Testis (tissue), 2 donors: ENCODE measurements at regions not wholly inside any gene's neighbourhood (a gene's known extent, or its start where the extent isn't known, plus 50 kb on each side); places are given as distances from the start of the nearest gene placed in this dataset.

ENCODE experiments used
- DNase-seq: peaks from one replicate; pipeline ENCODE4 v3.0.0-alpha.2; 2019
- H3K27ac ChIP-seq, 2 donors: fragments of 200-600 bp; sonication (generic); one replicate each; pipeline ENCODE4 v1.5.1; 2019
- H3K27me3 ChIP-seq: fragments of 200-600 bp; sonication (generic); one replicate; pipeline ENCODE4 v1.5.1; 2019
- H3K36me3 ChIP-seq: fragments of 200-600 bp; sonication (generic); one replicate; pipeline ENCODE4 v1.5.1; 2017; ENCODE audit warnings: low read depth; ENCODE audit errors: missing control alignments
- H3K4me1 ChIP-seq: fragments of 200-600 bp; sonication (generic); one replicate; pipeline ENCODE4 v1.5.1; 2019
- H3K4me3 ChIP-seq, 2 donors: fragments of 200-600 bp; sonication (generic); one replicate each; pipeline ENCODE4 v1.5.1; 2017 to 2019
- H3K9me3 ChIP-seq: fragments of 200-600 bp; sonication (generic); one replicate; pipeline ENCODE4 v1.5.1; 2017
- POLR2A ChIP-seq: fragments of 450-650 bp; IDR thresholded peaks from one replicate; pipeline ENCODE4 v1.6.1; 2017; ENCODE audit warnings: antibody characterized with exemption, mild to moderate bottlenecking, moderate library complexity
- WGBS, 2 donors: methylation state at CpG; one replicate each; pipeline ENCODE4 v1.1.5; 2018; 5-methylcytosine and 5-hydroxymethylcytosine counted together
- intact Hi-C: fragments of 100-400 bp; cut with DNase I; formaldehyde crosslinking; loops from one replicate; pipeline ENCODE4 v1.15.1; 2023; ENCODE audit warnings: low total_unique reads
- TF ChIP-seq, protein P1 (sequence below), 3 experiments: fragments of 450-650 bp in 2 of 3; fragments of 200-600 bp in 1 of 3; sonication (generic) in 1 of 3; IDR thresholded peaks; one replicate each; pipeline ENCODE4 v1.5.1; 2016 to 2019; ENCODE audit warnings: antibody characterized with exemption in 3 of 3, mild to moderate bottlenecking in 2 of 3, moderate library complexity in 1 of 3

DNA sequence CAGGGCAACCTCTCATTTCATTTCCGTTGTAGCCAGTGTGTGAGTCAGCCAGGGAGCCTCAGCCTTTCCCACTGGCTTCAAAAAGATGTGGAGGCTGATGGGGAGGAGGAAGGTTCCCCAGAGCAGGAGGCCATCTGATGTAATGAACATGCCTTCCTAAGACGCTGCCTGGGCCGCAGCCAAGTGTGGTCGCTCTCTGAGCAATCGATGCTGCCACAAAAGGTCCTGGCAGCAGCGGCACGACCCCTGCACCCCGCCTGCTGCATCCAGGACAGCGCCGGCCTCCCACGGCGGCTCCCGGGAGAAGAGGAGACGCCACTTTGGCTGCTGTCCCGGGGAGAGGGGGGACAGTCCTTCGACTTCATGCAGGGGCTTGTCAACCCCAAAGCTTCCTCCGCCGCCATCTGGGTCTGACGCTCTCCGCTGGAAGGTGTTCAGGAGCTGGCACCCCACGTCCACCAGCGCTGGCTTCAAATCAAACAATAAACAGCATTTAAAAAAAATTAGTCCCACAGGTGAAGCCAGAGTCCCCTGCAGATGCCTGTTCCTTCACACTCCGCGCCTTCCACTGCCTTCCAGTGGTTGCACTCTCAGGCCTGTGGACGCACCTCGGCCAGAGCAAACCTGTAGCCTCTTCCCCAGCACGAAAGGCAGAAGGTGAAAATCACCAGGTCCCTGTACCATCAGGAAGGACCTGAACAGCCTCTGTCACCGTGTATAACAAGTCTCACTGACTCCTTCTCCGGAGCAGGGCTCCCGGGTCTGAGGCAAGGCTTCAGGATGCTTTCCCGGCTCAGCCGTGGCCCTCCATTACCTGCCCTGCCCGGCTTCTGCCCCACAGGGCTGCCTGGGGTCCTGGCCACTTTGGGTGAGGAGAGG is 930.7 kb downstream of the BRD1 start:
- no peak overlapping the region for H3K4me3 ChIP-seq
- H3K27me3 ChIP-seq, result no peaks in the 10 kb centered on the region
- no peaks in the 10 kb centered on the region for H3K36me3 ChIP-seq
- TF ChIP-seq POLR2A, result no peak
- TF ChIP-seq, protein P1, sequence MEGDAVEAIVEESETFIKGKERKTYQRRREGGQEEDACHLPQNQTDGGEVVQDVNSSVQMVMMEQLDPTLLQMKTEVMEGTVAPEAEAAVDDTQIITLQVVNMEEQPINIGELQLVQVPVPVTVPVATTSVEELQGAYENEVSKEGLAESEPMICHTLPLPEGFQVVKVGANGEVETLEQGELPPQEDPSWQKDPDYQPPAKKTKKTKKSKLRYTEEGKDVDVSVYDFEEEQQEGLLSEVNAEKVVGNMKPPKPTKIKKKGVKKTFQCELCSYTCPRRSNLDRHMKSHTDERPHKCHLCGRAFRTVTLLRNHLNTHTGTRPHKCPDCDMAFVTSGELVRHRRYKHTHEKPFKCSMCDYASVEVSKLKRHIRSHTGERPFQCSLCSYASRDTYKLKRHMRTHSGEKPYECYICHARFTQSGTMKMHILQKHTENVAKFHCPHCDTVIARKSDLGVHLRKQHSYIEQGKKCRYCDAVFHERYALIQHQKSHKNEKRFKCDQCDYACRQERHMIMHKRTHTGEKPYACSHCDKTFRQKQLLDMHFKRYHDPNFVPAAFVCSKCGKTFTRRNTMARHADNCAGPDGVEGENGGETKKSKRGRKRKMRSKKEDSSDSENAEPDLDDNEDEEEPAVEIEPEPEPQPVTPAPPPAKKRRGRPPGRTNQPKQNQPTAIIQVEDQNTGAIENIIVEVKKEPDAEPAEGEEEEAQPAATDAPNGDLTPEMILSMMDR (IDR thresholded peaks at IDR 0.05), result no peak
- no peak overlapping the region for H3K27ac ChIP-seq
- 81 to 84% methylated on average over 10 to 25 of the region's 33 CpGs for WGBS, 2 donors
- intact Hi-C loops, result no loop called here
- H3K9me3 ChIP-seq, result no peaks in the 10 kb centered on the region
- DNase-seq, result no peak
- H3K4me1 ChIP-seq, result no peaks in the 10 kb centered on the region

DNA sequence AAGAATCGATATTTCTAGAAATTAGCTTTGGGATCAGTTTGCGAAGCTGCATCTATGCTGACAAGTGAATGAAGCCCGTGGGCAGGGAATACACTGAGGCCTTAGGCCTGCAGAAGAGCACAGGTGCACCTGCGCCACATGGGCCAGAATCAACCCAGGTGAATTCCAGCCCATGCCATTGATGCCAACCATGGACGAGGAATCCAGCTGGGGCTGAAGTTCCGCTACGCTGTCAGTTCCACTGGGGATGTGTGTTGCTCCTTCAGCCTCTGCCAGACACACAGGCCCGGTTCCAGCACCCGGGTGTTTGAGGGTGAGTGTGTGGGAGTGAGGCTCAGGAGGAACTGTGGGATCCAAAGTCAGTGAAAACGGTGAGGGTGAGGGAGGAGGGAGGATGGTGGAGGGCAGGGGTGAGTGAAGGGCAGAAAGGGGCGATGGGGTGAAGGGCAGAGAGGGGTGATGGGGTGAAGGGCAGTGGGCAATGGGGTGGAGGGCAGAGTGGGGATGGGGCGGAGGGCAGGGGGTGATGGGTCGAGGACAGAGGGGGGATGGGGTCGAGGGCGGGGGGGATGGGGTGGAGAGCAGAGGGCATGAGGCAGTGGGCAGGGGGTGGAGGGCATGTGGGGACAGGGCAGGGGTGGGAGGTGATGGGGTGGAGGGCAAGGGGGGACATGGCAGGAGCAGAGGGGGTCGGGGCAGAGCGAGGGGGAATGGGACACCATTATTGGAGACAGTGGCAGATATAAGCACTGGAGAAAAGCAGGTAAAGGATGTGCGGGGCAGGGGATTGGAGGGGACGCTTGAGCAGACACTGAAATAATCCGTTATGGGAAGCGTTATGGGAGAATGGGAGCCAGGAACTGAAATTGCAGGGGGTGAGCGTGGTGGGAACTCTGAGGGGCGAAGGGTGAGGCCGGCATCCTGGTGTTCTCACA is 931.6 kb downstream of the BRD1 start:
- Histone ChIP-seq H3K4me3 (no peak overlapping the region), H3K27ac (no peak overlapping the region), H3K4me1 (no peaks in the 10 kb centered on the region), H3K27me3 (no peaks in the 10 kb centered on the region), H3K36me3 (no peaks in the 10 kb centered on the region), H3K9me3 (no peaks in the 10 kb centered on the region)
- 79 to 80% methylated on average over 21 to 24 of the region's 24 CpGs for WGBS, 2 donors
- no peak for DNase-seq
- intact Hi-C loops, result no loop called here
- TF ChIP-seq, protein P1 (IDR thresholded peaks at IDR 0.05), result no peak
- TF ChIP-seq POLR2A, result no peak

DNA sequence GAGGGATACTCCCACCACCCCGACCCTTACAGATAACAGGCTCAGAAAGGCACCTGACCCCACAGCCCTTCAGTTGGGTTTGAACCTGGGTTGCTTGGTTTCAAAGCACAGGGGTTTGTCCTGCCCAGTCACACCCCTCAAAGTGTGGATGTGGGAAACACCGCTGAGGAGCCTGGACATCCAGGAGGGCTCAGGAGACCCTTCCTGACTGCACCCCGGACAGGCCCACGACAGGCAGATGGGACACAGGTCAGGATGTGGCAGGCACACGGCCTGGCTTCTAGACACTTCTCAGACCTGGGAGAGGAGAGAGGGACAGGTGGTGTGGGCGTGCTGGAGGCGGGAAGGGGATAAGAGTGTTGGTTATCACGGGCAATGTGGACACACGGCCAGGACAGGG is 932.3 kb downstream of the BRD1 start:
- H3K27me3 ChIP-seq, result no peaks in the 10 kb centered on the region
- TF ChIP-seq, protein P1 (IDR thresholded peaks at IDR 0.05), result no peak
- TF ChIP-seq POLR2A, result no peak
- 68 to 77% methylated on average over 9 of the region's 9 CpGs for WGBS, 2 donors
- H3K27ac ChIP-seq, result no peak overlapping the region
- no peaks in the 10 kb centered on the region for H3K36me3 ChIP-seq
- intact Hi-C loops, result no loop called here
- H3K4me3 ChIP-seq, result no peak overlapping the region
- DNase-seq, result no peak
- H3K4me1 ChIP-seq, result no peaks in the 10 kb centered on the region
- H3K9me3 ChIP-seq, result no peaks in the 10 kb centered on the region

DNA sequence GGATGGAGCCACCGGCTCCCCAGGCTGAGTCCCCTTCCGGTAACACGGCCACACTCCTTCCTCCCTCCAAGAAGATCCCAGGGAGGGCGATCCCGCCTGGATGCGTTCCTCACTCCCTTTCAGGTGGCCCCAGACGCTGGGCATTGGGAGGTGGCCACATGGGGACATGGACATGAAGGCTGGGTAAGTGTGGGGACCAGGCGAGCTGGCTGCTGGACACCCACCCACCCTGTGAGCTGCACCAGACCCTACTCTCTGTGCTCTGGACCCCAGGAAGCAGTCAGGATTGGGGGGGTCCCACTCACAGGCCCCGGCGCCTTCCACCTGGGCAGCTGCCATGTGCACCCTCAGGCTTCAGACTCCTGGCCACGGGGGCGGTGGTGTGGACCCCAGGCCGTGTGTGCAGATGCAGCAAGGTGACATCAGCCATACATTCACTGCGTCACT is 932.8 kb downstream of the BRD1 start:
- intact Hi-C loops, result no loop called here
- TF ChIP-seq, protein P1 (IDR thresholded peaks at IDR 0.05), result no peak
- no peak for TF ChIP-seq POLR2A
- Histone ChIP-seq H3K27me3 (no peaks in the 10 kb centered on the region), H3K36me3 (no peaks in the 10 kb centered on the region), H3K27ac (no peak overlapping the region), H3K4me1 (no peaks in the 10 kb centered on the region), H3K9me3 (no peaks in the 10 kb centered on the region), H3K4me3 (no peak overlapping the region)
- no peak for DNase-seq
- 87 to 92% methylated on average over 9 to 14 of the region's 14 CpGs for WGBS, 2 donors
